ENCODE measurements at regions not wholly inside any gene's neighbourhood (a gene's known extent, or its start where the extent isn't known, plus 50 kb on each side); places are given as distances from the start of the nearest gene placed in this dataset.
A peak's percentile ranks its signal among the peaks of the same experiment; 100 is the strongest.

GRCh38 chr2:37569986-37570679 lies 101.3 kb downstream of the CDC42EP3 start:
- Histone ChIP-seq H3K36me3 (ENCODE audit: insufficient read depth in 1 of 2, low read depth in 1 of 2) (no peaks in the 10 kb centered on the region), H3K27ac (peak overlapping the region; percentile 6), H3K27me3 (ENCODE audit: insufficient read depth in 3 of 3, low read length in 2 of 3) (no peaks in the 10 kb centered on the region), H3K4me3 (no peak overlapping the region), H3K9me3 (no peaks in the 10 kb centered on the region), H3K4me1 (peaks cover 16% of the 10 kb centered on the region)
- intact Hi-C loops (cut with DNase I), result no loop called here
- WGBS, 3 donors, result 58 to 78% (median 69%) methylated on average over 3 of the region's 3 CpGs
- ATAC-seq, result no peak
- no peak for TF ChIP-seq CTCF (IDR thresholded peaks at IDR 0.05)
- no peak for DNase-seq

DNA sequence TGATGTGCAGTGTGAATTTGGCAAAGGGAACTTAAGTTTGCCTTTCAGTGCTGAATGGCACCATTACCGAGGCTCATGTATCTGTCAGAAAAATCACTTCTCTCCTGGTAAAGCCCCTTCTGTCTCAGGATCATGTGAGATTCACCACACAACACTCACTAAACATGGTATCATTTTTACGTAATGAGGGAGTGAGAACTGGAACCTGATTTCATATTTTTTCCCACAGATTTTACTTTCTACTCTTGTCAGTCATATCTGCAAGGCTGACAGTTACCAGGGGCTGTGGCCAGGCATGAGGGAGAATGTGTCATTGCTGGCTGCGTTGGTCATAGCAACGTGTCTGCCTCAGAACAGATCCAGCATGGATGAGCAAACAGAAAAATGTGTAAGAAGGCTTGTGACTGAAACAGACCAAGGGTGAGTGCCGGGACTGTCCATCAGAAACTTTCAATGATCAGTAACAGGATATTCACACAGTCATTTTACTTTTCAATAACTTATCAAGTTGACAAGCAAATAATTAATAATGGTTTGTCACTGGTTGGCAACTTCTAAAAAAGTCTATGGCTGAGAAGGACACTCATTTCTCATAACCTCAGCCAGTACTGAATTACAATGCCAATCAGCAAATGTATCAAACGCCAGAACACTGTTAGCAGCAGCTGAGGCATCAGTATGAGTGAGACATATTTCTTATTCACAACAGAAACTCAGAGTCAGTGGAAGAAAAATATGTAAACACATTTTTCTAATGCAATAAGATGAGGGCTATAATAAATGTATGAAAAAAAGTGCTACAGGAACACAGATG lies 100.5 kb downstream of the CDC42EP3 start:
- peak; percentile 28 to 60 for DNase-seq
- no peaks in the 10 kb centered on the region for H3K36me3 ChIP-seq (ENCODE audit: insufficient read depth in 1 of 2, low read depth in 1 of 2)
- H3K4me3 ChIP-seq, result no peak overlapping the region
- H3K27ac ChIP-seq, result peak overlapping the region; percentile 42
- 51 to 64% (median 56%) methylated on average over 6 of the region's 6 CpGs for WGBS, 3 donors
- H3K27me3 ChIP-seq (ENCODE audit: insufficient read depth in 3 of 3, low read length in 2 of 3), result no peaks in the 10 kb centered on the region
- H3K4me1 ChIP-seq, result peaks cover 16% of the 10 kb centered on the region
- TF ChIP-seq CTCF (IDR thresholded peaks at IDR 0.05), result no peak
- ATAC-seq, result peak; percentile 87 to 92 (median 90)
- H3K9me3 ChIP-seq, result no peaks in the 10 kb centered on the region
- intact Hi-C loops (cut with DNase I), result no loop called here

- Histone ChIP-seq H3K27me3 (ENCODE audit: insufficient read depth in 3 of 3, low read length in 2 of 3) (no peaks in the 10 kb centered on the region), H3K36me3 (ENCODE audit: insufficient read depth in 1 of 2, low read depth in 1 of 2) (no peaks in the 10 kb centered on the region), H3K4me3 (no peak overlapping the region), H3K9me3 (no peaks in the 10 kb centered on the region), H3K27ac (peak overlapping the region; percentile 42), H3K4me1 (peaks cover 16% of the 10 kb centered on the region)
- intact Hi-C loops (cut with DNase I), result no loop called here
- ATAC-seq (no peak), DNase-seq (no peak)
- WGBS, 3 donors, result 90 to 91% (median 91%) methylated on average over 7 of the region's 7 CpGs
- TF ChIP-seq CTCF (IDR thresholded peaks at IDR 0.05), result no peak
Observed at GRCh38 chr2:37571587-37572136, 99.8 kb downstream of the CDC42EP3 start.

DNA sequence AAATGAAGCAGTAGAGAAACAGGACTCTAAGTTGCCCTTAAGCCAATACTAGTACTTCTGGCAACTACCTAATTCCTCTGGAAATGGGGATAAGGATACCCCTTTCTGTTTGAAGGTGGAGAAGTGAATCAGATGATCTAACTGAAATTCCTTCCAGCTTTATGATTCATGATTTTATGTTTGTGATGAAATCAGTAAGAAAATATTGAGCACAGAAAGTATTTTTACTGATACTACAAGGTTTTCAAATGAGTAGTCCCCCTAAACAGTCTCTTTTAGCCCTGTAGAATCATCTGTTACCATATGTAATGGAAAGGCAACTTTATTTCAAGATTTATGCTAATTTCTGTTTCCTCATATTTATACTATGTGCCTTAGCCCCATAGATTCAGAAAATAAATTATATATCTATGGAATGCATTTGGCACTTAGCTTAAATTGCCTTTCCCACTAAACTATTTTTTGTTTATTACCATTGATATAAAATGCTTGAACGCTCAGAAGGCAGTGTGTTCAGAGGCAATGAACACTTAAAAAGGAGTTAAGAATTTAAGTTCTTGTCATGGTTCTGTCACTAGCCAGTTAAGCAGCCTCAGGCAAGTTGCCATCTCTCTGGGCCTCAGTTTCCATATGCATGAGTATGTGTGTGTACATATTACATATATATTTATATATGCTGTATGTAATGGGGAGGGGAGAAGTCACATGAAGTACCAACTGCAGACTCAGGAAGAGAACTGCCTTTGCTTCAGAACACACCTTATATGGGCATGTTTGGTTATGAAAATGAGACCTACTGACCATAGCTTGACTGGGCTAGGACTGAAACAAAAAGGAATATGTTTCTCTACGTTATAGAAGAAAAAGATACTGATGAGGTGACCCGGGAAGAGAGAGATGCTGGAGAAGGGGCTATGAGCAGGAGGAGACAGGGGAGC lies 97.7 kb downstream of the CDC42EP3 start:
- no peak overlapping the region for H3K27ac ChIP-seq
- H3K4me3 ChIP-seq, result no peak overlapping the region
- H3K4me1 ChIP-seq, result peaks cover 16% of the 10 kb centered on the region
- 84 to 90% (median 84%) methylated on average over 3 of the region's 3 CpGs for WGBS, 3 donors
- ATAC-seq (no peak), DNase-seq (no peak)
- intact Hi-C loops (cut with DNase I), result no loop called here
- H3K9me3 ChIP-seq, result no peaks in the 10 kb centered on the region
- no peaks in the 10 kb centered on the region for H3K36me3 ChIP-seq (ENCODE audit: insufficient read depth in 1 of 2, low read depth in 1 of 2)
- TF ChIP-seq CTCF (IDR thresholded peaks at IDR 0.05), result no peak
- H3K27me3 ChIP-seq (ENCODE audit: insufficient read depth in 3 of 3, low read length in 2 of 3), result no peaks in the 10 kb centered on the region

Data from psoas muscle (tissue), 7 donors.